A673 (cell line): ENCODE measurements at regions not wholly inside any gene's neighbourhood (a gene's known extent, or its start where the extent isn't known, plus 50 kb on each side); places are given as distances from the start of the nearest gene placed in this dataset.

Experiments
- BruUV-seq: library from RNA; stranded (reverse); fragments of 400-500 nt; replicated peaks from 2 replicates; lab custom pipeline; 2021; lab: Mats Ljungman, UMichigan
- CTCF ChIA-PET: fragments of 300-600 bp; sonication (Branson Sonifier 250); formaldehyde crosslinking; loops from one replicate; lab custom pipeline; 2022; ENCODE audit warnings: antibody characterized with exemption; lab: Charles Lee
- POLR2A ChIA-PET: fragments of 300-600 bp; sonication (Branson Sonifier 250); formaldehyde crosslinking; loops from one replicate; lab custom pipeline; 2022; ENCODE audit warnings: antibody characterized with exemption; ENCODE audit not compliant: low non-redundant PET; lab: Charles Lee
- DNase-seq: peaks from one replicate; pipeline ENCODE4 v3.0.0-alpha.2; 2015; ENCODE audit warnings: low spot score
- H3K27ac ChIP-seq: fragments of 200-600 bp; sonication (generic); 2 replicates; pipeline ENCODE4 v1.5.1; 2016; ENCODE audit warnings: mixed run types, low read depth, mild to moderate bottlenecking, mixed read lengths, antibody characterized with exemption, low read length; ENCODE audit not compliant: poor library complexity, severe bottlenecking
- H3K27me3 ChIP-seq: fragments of 200-600 bp; sonication (generic); replicated peaks from 2 replicates; pipeline ENCODE4 v1.6.1; 2017; ENCODE audit warnings: mixed run types, low read depth, mild to moderate bottlenecking, mixed read lengths, antibody characterized with exemption, low read length; ENCODE audit not compliant: insufficient read depth, poor library complexity
- H3K36me3 ChIP-seq: fragments of 200-600 bp; sonication (generic); 2 replicates; pipeline ENCODE4 v1.6.1; 2016; ENCODE audit warnings: mixed run types, mild to moderate bottlenecking, mixed read lengths, antibody characterized with exemption, low read length; ENCODE audit not compliant: insufficient read depth, poor library complexity, severe bottlenecking
- H3K4me1 ChIP-seq: fragments of 200-600 bp; sonication (generic); 2 replicates; pipeline ENCODE4 v1.6.1; 2017; ENCODE audit warnings: mixed run types, mild to moderate bottlenecking, mixed read lengths, antibody characterized with exemption, low read length; ENCODE audit not compliant: insufficient read depth, poor library complexity, severe bottlenecking
- H3K4me3 ChIP-seq: fragments of 200-600 bp; sonication (generic); 2 replicates; pipeline ENCODE4 v1.5.1; 2016; ENCODE audit warnings: low read depth, mixed run types, mild to moderate bottlenecking, mixed read lengths, low read length; ENCODE audit not compliant: poor library complexity, severe bottlenecking
- H3K9me3 ChIP-seq: fragments of 200-600 bp; sonication (generic); 2 replicates; pipeline ENCODE4 v1.6.1; 2016; ENCODE audit warnings: mixed run types, low read depth, mild to moderate bottlenecking, mixed read lengths, antibody characterized with exemption, low read length; ENCODE audit not compliant: poor library complexity, severe bottlenecking
- EZH2 ChIP-seq: fragments of 200-600 bp; sonication (generic); IDR thresholded peaks from 2 replicates; pipeline ENCODE4 v1.6.1; 2017; ENCODE audit warnings: borderline replicate concordance, low read depth, mild to moderate bottlenecking, mixed read lengths, antibody characterized with exemption, low read length; ENCODE audit not compliant: poor library complexity, severe bottlenecking
- intact Hi-C: fragments of 100-400 bp; cut with micrococcal nuclease; formaldehyde crosslinking; loops from one replicate; pipeline ENCODE4 v1.10.0; 2022; ENCODE audit not compliant: unreplicated experiment
- TF ChIP-seq, protein P1 (sequence below): fragments of 300-800, 200-600 bp; sonication (generic); conservative IDR thresholded peaks from 2 replicates; pipeline ENCODE4 v1.5.1; 2017; ENCODE audit warnings: low read depth, mild to moderate bottlenecking, antibody characterized with exemption, low read length, moderate library complexity, mixed read lengths

DNA sequence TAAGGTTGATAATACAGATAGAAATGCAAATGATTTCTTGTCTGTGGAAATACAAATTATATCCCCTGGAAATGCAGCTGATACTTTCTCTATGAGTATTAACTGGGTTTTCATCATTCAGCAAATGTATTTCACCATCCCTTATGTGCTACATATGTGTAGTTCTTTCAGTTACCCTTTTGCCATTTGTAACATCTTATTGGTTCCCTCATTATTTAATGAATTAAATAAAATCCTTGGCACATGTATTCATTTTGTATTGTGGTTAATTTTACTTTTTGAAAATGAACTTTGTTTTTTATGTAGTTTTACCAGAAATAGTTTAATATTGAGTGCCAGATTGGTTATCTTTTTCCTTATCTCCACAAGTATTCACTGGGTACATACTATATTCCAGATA lies 89.9 kb upstream of the DEPDC1 start:
- CTCF ChIA-PET = no interaction called here
- TF ChIP-seq, protein P1, sequence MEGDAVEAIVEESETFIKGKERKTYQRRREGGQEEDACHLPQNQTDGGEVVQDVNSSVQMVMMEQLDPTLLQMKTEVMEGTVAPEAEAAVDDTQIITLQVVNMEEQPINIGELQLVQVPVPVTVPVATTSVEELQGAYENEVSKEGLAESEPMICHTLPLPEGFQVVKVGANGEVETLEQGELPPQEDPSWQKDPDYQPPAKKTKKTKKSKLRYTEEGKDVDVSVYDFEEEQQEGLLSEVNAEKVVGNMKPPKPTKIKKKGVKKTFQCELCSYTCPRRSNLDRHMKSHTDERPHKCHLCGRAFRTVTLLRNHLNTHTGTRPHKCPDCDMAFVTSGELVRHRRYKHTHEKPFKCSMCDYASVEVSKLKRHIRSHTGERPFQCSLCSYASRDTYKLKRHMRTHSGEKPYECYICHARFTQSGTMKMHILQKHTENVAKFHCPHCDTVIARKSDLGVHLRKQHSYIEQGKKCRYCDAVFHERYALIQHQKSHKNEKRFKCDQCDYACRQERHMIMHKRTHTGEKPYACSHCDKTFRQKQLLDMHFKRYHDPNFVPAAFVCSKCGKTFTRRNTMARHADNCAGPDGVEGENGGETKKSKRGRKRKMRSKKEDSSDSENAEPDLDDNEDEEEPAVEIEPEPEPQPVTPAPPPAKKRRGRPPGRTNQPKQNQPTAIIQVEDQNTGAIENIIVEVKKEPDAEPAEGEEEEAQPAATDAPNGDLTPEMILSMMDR = no peak
- no peak for TF ChIP-seq EZH2
- Histone ChIP-seq H3K27me3 (no peaks in the 10 kb centered on the region), H3K9me3 (peaks cover 3% of the 10 kb centered on the region), H3K4me3 (no peak overlapping the region), H3K4me1 (no peaks in the 10 kb centered on the region), H3K36me3 (no peaks in the 10 kb centered on the region), H3K27ac (no peak overlapping the region)
- no peak for DNase-seq
- intact Hi-C loops = no loop called here
- POLR2A ChIA-PET = no interaction called here
- no TSS peak for BruUV-seq

DNA sequence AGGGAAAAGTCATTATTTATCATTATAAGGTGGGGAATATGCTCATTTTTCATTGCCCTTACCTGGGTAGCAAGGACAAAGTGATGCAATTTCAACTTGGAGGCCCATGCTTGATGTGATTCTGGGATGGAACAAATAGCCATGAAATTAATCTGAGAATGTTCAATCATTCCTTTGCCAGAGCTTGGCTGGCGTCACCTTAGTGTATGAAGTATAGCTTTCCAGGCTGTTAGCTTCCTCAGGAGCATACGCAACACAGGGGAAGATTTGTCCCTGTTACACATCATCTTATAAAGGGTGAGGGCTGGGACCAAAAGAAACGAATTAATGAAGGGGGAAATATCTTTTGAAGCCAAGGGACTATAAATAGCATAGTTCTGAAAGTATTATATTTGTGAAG lies 91.4 kb upstream of the DEPDC1 start:
- intact Hi-C loops = no loop called here
- no peak overlapping the region for H3K4me3 ChIP-seq
- H3K27me3 ChIP-seq = no peaks in the 10 kb centered on the region
- no TSS peak for BruUV-seq
- H3K9me3 ChIP-seq = no peaks in the 10 kb centered on the region
- no peaks in the 10 kb centered on the region for H3K4me1 ChIP-seq
- no peak for TF ChIP-seq EZH2
- TF ChIP-seq, protein P1 = no peak
- no peaks in the 10 kb centered on the region for H3K36me3 ChIP-seq
- ChIA-PET CTCF (no interaction called here), POLR2A (no interaction called here)
- no peak for DNase-seq
- no peak overlapping the region for H3K27ac ChIP-seq

DNA sequence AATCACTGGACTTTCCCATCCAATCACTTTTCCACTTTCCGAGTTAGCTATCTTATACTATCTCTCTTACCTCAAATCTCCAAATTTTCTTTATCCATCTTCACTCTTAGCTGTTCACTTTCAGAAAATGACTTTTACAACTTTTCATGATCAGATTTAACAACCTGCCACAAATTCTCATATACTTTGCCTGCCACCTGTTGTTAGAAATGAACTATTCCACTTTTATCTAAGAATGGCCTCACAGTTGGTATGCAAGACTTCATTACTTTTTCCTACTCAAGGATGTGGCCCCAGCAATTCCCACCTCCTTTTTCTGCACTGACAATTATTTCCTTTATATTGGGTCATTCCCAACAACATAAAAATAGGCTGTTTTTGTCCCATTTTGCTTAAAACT lies 93.6 kb upstream of the DEPDC1 start:
- Histone ChIP-seq H3K27ac (no peak overlapping the region), H3K9me3 (no peaks in the 10 kb centered on the region), H3K4me3 (no peak overlapping the region), H3K4me1 (no peaks in the 10 kb centered on the region), H3K36me3 (no peaks in the 10 kb centered on the region), H3K27me3 (no peaks in the 10 kb centered on the region)
- intact Hi-C loops = no loop called here
- DNase-seq = no peak
- POLR2A ChIA-PET = no interaction called here
- CTCF ChIA-PET = no interaction called here
- no TSS peak for BruUV-seq
- TF ChIP-seq, protein P1 = no peak
- TF ChIP-seq EZH2 = no peak
